GM19468 (cell line): ENCODE measurements at regions not wholly inside any gene's neighbourhood (a gene's known extent, or its start where the extent isn't known, plus 50 kb on each side); places are given as distances from the start of the nearest gene placed in this dataset.
"Not testable (repeated sequence)": the region's sequence is repeated elsewhere in the genome, so short reads cannot be mapped to it uniquely, and the experiment has no call there.

Source experiments
- ATAC-seq: cut with Tn5 transposase; IDR thresholded peaks from one replicate; pipeline ENCODE4 v1.9.1; 2021; ENCODE audit warnings: mild to moderate bottlenecking, moderate library complexity, moderate number of reproducible peaks; ENCODE audit not compliant: unreplicated experiment; ENCODE audit errors: extremely low read depth

- ATAC-seq, result no peak
Measured at GRCh38 chr9:17888066-17888465, 309.2 kb downstream of the SH3GL2 start.

DNA sequence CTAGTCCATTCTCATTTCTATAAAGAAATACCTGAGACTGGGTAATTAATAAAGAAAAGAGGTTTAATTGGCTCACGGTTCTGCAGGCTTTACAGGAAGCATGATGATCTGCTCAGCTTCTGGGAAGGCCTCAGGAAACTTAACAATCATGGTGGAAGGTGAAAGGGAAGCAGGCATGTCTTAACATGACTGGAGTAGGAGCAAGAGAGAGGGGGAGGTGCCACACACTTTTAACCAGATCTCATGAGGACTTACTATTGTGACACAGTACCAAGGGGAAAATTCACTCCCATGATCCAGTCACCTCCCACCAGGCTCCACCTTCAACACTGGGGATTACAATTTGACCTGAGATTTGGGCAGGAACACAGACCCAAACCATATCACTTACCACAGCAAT is 310.1 kb downstream of the SH3GL2 start:
- not testable (repeated sequence) for ATAC-seq

GRCh38 chr9:17894501-17895160 is 315.8 kb downstream of the SH3GL2 start:
- ATAC-seq, result no peak

- no peak for ATAC-seq
Measured at GRCh38 chr9:17900606-17901005, 321.7 kb downstream of the SH3GL2 start.

DNA sequence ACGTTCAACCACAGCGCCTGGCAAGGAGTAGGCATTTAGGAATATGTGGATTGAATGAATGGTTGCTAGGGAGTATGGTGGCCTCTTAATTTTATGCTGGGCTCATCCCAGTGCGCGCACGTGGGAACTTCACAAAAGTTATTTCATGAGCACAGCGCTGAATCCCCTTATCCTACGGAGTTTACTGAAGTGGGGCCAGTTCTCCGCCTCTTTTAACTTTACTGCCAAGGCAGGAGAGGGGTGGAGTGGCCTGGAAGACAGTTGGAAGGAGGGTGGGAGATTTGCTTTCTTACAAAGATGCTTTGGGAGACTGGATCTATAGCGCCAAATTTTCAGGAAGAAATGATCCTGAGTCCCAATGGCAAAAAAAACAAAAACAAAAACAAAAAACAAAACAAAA is 326.5 kb downstream of the SH3GL2 start:
- no peak for ATAC-seq

DNA sequence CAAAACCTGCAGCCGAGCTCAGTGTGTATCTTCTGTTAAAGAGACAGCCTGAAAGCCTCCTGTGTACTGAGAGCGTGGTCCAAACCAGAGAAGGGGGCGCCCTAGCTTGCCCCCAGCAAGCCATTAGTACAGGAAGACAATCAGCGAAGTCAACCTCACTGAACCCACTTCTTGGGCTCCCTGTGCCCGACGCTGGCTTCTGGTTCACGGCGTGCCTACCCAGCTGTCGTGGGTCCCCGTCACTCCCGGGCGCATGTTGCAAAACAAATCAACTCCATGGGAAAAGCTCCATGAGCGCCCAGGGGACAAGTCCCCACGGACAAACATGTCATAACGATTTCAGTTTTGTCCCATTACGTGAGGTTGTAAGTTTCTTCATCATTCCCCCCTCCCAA is 326.9 kb downstream of the SH3GL2 start:
- ATAC-seq, result no peak

- ATAC-seq, result no peak
Measured at GRCh38 chr9:17906176-17906840, 327.4 kb downstream of the SH3GL2 start.

GRCh38 chr9:17906841-17907778 is 328.2 kb downstream of the SH3GL2 start:
- no peak for ATAC-seq

DNA sequence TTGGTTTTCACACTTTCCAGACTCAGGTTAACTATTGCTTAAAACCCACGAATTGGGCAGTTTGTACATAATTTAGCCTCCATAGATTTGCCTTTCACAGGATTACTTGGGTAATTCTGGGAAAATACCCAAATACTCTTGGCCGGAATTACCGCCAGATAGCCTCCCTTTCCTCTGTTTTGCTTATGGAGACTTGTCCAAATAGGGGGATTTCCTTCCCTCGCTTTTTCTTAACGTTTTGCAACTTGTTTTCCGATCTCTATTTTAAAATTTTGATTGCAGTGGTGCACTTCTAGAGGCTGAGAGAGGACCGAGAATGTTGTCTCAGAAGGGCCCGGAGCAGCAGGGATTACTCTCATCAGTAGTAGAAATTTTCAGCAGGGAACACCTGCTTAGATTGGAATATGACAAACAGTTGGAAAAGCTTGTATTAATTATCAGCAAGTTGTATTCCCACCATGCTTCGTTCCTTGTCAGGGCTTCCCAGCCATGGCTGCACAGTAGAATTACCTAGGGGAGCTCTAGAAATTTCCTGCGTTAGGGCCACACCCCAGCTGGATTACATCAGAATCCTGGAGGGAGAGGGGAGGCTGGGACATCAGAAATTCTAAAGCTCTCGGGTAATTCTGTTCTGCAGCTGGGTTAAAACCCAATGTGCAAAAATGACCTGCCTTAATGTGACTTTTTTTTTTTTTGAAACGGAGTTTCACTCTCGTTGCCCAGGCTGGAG is 329.1 kb downstream of the SH3GL2 start:
- no peak for ATAC-seq

DNA sequence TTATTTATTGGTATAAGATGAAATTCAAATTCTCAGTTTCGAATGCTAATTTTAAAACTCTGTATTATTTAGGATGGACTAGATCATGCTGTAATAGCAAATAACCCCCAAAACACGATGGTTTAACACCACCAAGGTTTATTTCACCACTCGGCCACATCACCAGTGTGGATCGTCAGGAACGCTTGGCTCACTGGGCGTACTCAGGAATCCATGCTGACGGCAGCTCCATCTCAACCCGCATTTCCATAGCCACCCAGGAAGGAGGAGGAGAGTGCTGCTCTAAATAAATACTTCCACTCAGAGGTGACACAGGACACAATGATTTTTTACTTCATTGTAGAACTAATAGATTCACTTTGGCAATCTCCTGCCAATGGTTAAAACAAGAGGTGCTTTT is 347.4 kb downstream of the SH3GL2 start:
- no peak for ATAC-seq

DNA sequence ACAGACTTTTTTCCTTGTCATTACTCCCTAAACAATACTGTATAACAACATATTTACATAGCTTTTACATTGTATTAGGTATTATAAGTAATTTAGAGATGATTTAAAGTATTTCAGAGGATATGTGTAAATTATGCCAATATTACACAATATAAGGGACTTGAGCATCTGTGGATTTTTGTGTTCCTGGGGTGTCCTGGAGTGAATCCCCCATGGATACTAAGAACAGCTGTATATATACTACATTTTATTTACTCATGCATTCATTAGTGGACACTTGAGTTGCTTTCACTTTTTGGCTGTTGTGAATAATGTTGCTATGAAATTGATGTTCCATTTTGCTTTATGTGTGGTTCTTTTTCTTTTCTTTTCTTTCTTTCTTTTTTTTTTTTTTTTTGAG is 348.8 kb downstream of the SH3GL2 start:
- ATAC-seq, result no peak

DNA sequence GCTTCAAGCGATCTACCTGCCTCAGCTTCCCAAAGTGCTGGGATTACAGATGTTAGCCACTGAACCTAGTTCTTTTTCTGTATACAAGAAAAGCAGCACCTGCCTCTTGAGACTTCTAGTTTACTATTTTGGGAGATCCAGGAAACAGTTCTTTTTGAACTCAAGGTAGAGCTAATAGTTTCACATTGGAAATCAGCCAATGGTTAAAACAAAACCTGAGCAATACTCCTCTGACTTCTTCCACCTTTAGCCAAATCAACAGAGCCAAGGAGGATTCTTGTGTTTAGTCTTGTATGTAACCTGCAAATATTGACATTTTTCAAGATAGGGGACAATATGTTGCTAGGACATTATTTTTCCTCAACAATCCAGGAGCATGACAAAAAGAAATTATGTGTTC is 349.4 kb downstream of the SH3GL2 start:
- no peak for ATAC-seq

DNA sequence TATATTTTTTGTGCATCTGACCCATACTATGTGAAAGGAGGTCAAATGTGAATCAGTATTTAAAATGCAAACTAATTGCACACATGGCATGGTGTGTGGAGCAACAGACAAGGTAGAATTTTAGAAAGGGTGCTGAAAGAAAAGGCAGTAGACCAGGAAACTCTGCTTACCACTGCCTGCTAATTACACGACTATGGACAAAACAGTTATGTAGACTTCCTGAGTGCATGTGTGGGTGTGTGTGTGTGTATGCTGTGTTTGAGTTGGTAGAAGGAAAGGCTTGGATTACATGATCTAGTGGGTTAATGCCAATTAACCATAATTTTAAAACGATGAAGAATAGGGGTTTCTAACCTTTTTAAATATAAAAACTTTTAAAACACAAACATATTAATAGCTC is 349.9 kb downstream of the SH3GL2 start:
- no peak for ATAC-seq

GRCh38 chr9:17929506-17929905 is 350.6 kb downstream of the SH3GL2 start:
- no peak for ATAC-seq

GRCh38 chr9:17930071-17930470 is 351.2 kb downstream of the SH3GL2 start:
- no peak for ATAC-seq

DNA sequence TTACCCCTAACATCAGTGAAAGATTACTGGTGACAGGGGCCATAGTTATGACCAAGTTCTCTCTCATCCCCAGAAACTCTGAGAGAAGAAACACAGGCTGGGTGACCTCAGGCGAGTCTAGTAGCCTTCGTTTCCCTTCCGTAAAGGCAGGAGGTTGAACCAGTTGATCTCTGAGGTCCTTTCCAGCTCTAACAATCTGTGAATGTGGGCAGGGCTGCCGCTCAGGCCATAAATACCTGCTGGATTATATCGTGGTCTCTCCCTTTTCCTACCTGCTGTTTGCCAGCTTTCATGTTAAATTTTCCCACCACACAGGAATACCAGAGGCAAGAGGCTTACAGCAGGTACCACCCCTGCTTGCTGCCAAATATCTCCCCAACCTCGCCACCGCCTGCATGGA is 357.5 kb downstream of the SH3GL2 start:
- no peak for ATAC-seq

- no peak for ATAC-seq
Measured at GRCh38 chr9:17938035-17938655, 359.3 kb downstream of the SH3GL2 start.

DNA sequence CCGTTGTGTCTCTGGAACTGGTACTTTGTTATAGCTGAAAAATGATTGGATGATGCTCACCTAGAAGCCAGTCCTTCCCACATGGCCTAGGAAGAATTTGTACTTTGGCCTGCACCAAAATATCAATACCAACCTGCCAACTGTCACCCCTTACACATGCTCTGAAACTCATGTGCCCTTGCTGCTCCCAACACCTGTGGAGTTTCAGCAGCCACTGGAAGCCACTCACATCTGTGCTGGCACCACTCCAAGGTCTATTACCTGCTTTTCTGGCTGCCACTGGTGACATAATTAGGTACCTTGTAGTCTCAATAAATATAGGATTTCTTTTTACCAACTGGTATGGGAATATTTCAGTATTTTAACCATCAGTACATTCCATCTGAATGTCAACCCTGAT is 363.6 kb downstream of the SH3GL2 start:
- no peak for ATAC-seq

GRCh38 chr9:17955409-17955808 is 376.5 kb downstream of the SH3GL2 start:
- no peak for ATAC-seq

DNA sequence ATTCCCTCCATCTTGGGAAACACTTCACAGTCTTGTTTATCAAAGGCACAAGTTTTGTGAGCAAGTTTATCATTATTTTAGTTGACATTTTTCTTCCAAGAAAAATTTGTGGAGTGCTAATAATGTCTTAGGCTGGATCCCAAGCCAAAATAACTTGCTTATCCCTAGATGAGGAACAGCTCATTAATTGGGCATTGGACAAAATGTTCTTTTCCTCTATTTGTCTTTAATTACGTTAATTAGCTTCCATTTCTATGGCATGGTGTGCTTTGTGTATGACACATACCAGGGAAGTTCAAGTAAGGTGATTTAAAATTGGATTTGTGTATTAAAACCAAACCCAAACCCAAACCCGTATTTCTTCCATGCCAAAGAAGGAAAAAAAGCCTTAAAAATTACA is 379.5 kb downstream of the SH3GL2 start:
- no peak for ATAC-seq
